ENCODE measurements at regions not wholly inside any gene's neighbourhood (a gene's known extent, or its start where the extent isn't known, plus 50 kb on each side); places are given as distances from the start of the nearest gene placed in this dataset.

GRCh38 chr17:72068643-72069042 lies 52.2 kb upstream of the SOX9 start:
- TF ChIP-seq, protein P1, sequence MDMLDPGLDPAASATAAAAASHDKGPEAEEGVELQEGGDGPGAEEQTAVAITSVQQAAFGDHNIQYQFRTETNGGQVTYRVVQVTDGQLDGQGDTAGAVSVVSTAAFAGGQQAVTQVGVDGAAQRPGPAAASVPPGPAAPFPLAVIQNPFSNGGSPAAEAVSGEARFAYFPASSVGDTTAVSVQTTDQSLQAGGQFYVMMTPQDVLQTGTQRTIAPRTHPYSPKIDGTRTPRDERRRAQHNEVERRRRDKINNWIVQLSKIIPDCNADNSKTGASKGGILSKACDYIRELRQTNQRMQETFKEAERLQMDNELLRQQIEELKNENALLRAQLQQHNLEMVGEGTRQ (IDR thresholded peaks at IDR 0.05; ENCODE audit: low read depth, low read length): no peak
- TF ChIP-seq CTCF (conservative IDR thresholded peaks at IDR 0.05; ENCODE audit: low read depth, low read length) (no peak), CEBPB (IDR thresholded peaks at IDR 0.05; ENCODE audit: low read depth, low read length) (no peak), MXI1 (IDR thresholded peaks at IDR 0.05; ENCODE audit: borderline replicate concordance, low read depth, low read length) (no peak), MAFK (IDR thresholded peaks at IDR 0.05; ENCODE audit: low read depth, low read length) (no peak), SMC3 (IDR thresholded peaks at IDR 0.05; ENCODE audit: low read depth, low read length) (no peak), FOS (IDR thresholded peaks at IDR 0.05; ENCODE audit: low read depth, low read length) (no peak), POLR2A (IDR thresholded peaks at IDR 0.05; ENCODE audit: low read depth, low read length) (no peak), BHLHE40 (IDR thresholded peaks at IDR 0.05; ENCODE audit: low read depth, low read length) (no peak), MAZ (IDR thresholded peaks at IDR 0.05; ENCODE audit: borderline replicate concordance, low read depth, low read length) (no peak), RFX5 (IDR thresholded peaks at IDR 0.05; ENCODE audit: low read depth, low read length) (no peak), RAD21 (IDR thresholded peaks at IDR 0.05; ENCODE audit: low read length) (no peak)

All from IMR-90 (cell line).